Right lobe of liver (tissue), 6 donors: ENCODE measurements at regions not wholly inside any gene's neighbourhood (a gene's known extent, or its start where the extent isn't known, plus 50 kb on each side); places are given as distances from the start of the nearest gene placed in this dataset.

ENCODE experiments used
- ATAC-seq, 4 donors: fragments of 200-7000 bp; cut with Tn5 transposase; one replicate each; pipeline ENCODE4 v1.9.1; 2020; ENCODE audit warnings: mild to moderate bottlenecking in 4 of 4, moderate library complexity in 4 of 4
- DNase-seq, 3 donors: peaks; one replicate each; pipeline ENCODE4 v3.0.0-alpha.2; 2020
- H3K27ac ChIP-seq, 3 donors: fragments of 200-600 bp; one replicate each; pipeline ENCODE4 v1.8.0; 2022
- H3K27me3 ChIP-seq, 2 donors: fragments of 200-600 bp; one replicate each; pipeline ENCODE4 v1.8.0; 2022
- H3K36me3 ChIP-seq, 4 donors: fragments of 200-600 bp; sonication (generic) in 1 of 4; one replicate each; pipeline versions ENCODE4 v1.5.1 to v1.8.0; 2017 to 2022; ENCODE audit warnings: control low read depth in 1 of 4
- H3K4me1 ChIP-seq, 4 donors: fragments of 200-600 bp; sonication (generic) in 1 of 4; one replicate each; pipeline versions ENCODE4 v1.5.1 to v1.8.0; 2017 to 2022; ENCODE audit warnings: control low read depth in 1 of 4
- H3K4me3 ChIP-seq, 3 donors: fragments of 200-600 bp; one replicate each; pipeline ENCODE4 v1.8.0; 2022
- H3K9me3 ChIP-seq, 4 donors: fragments of 200-600 bp; sonication (generic) in 1 of 4; one replicate each; pipeline versions ENCODE4 v1.5.1 to v1.8.0; 2017 to 2022; ENCODE audit warnings: control low read depth in 1 of 4
- CTCF ChIP-seq, 4 donors: fragments of 200-600 bp in 3 of 4; fragments of 450-650 bp in 1 of 4; IDR thresholded peaks; one replicate each; pipeline versions ENCODE4 v1.5.1 to v1.8.0; 2016 to 2022; ENCODE audit warnings: antibody characterized with exemption in 4 of 4, mild to moderate bottlenecking in 2 of 4
- POLR2A ChIP-seq: fragments of 450-650 bp; IDR thresholded peaks from one replicate; pipeline ENCODE4 v1.6.1; 2017; ENCODE audit warnings: antibody characterized with exemption, mild to moderate bottlenecking
- WGBS: methylation state at CpG from one replicate; pipeline ENCODE4 v1.1.6; 2018; ENCODE audit warnings: low coverage, low lambda C conversion rate; ENCODE audit not compliant: insufficient coverage; ENCODE audit errors: missing lambda C conversion rate; 5-methylcytosine and 5-hydroxymethylcytosine counted together
- intact Hi-C, 2 donors: fragments of 100-400 bp; cut with DNase I; formaldehyde crosslinking; loops; one replicate each; pipeline versions ENCODE4 v1.11.2 to v1.14.1; 2022
- donor health status: DM: no; HTN: yes; CAD: no.
- donor health status: DM: no; HTN: no; CAD: no.
- donor health status: DM: no; HTN: no; CAD: no.
- donor health status: DM: no; HTN: yes; CAD: no.
- donor health status: DM: no; HTN: yes; CAD: no.

GRCh38 chr1:199297887-199298286 is 659.0 kb downstream of the PTPRC start:
- no peak overlapping the region for H3K27ac ChIP-seq
- H3K4me1 ChIP-seq: peaks cover 0 to 5% (median 0%) of the 10 kb centered on the region in 4 donors
- TF ChIP-seq POLR2A (no peak), CTCF (IDR thresholded peaks at IDR 0.05) (no peak)
- DNase-seq: no peak
- no peaks in the 10 kb centered on the region for H3K9me3 ChIP-seq
- no peak for ATAC-seq
- H3K27me3 ChIP-seq: no peaks in the 10 kb centered on the region
- no peaks in the 10 kb centered on the region for H3K36me3 ChIP-seq
- intact Hi-C loops: no loop called here
- no peak overlapping the region for H3K4me3 ChIP-seq
- 66% methylated on average over 3 of the region's 3 CpGs for WGBS

GRCh38 chr1:199298825-199299224 is 660.0 kb downstream of the PTPRC start:
- Histone ChIP-seq H3K36me3 (no peaks in the 10 kb centered on the region), H3K4me3 (no peak overlapping the region), H3K27me3 (no peaks in the 10 kb centered on the region), H3K4me1 (peaks cover 0 to 5% (median 0%) of the 10 kb centered on the region in 4 donors), H3K27ac (no peak overlapping the region), H3K9me3 (no peaks in the 10 kb centered on the region)
- TF ChIP-seq CTCF (IDR thresholded peaks at IDR 0.05): no peak
- no peak for TF ChIP-seq POLR2A
- DNase-seq (no peak), ATAC-seq (no peak)
- 79% methylated on average over 3 of the region's 3 CpGs for WGBS
- intact Hi-C loops: no loop called here

GRCh38 chr1:199301472-199302217 is 662.8 kb downstream of the PTPRC start:
- DNase-seq (peak in 1 of 3 donors; percentile 42), ATAC-seq (peak; percentile 75 to 93 (median 82))
- Histone ChIP-seq H3K36me3 (no peaks in the 10 kb centered on the region), H3K4me3 (no peak overlapping the region), H3K4me1 (peaks cover 0 to 5% (median 0%) of the 10 kb centered on the region in 4 donors), H3K27me3 (no peaks in the 10 kb centered on the region), H3K27ac (no peak overlapping the region), H3K9me3 (no peaks in the 10 kb centered on the region)
- TF ChIP-seq CTCF (IDR thresholded peaks at IDR 0.05): no peak
- TF ChIP-seq POLR2A: no peak
- intact Hi-C loops: no loop called here

GRCh38 chr1:199302554-199302953 is 663.7 kb downstream of the PTPRC start:
- Histone ChIP-seq H3K4me1 (peaks cover 0 to 5% (median 0%) of the 10 kb centered on the region in 4 donors), H3K36me3 (no peaks in the 10 kb centered on the region), H3K9me3 (no peaks in the 10 kb centered on the region), H3K27me3 (no peaks in the 10 kb centered on the region), H3K4me3 (no peak overlapping the region), H3K27ac (no peak overlapping the region)
- no peak for ATAC-seq
- TF ChIP-seq CTCF (IDR thresholded peaks at IDR 0.05) (no peak), POLR2A (no peak)
- no peak for DNase-seq
- intact Hi-C loops: no loop called here

GRCh38 chr1:199303035-199303434 is 664.2 kb downstream of the PTPRC start:
- no peaks in the 10 kb centered on the region for H3K9me3 ChIP-seq
- no peak overlapping the region for H3K4me3 ChIP-seq
- DNase-seq (no peak), ATAC-seq (no peak)
- no peaks in the 10 kb centered on the region for H3K36me3 ChIP-seq
- intact Hi-C loops: no loop called here
- H3K27me3 ChIP-seq: no peaks in the 10 kb centered on the region
- H3K27ac ChIP-seq: no peak overlapping the region
- TF ChIP-seq POLR2A (no peak), CTCF (IDR thresholded peaks at IDR 0.05) (no peak)
- 89% methylated on average over 2 of the region's 2 CpGs for WGBS
- peaks cover 0 to 5% (median 0%) of the 10 kb centered on the region in 4 donors for H3K4me1 ChIP-seq
